BLaER1 treated with 17β-estradiol and CSF1 and Interleukin-3, amounts not matched to agents 10 nM and 100 nM (cell line): ENCODE measurements at regions not wholly inside any gene's neighbourhood (a gene's known extent, or its start where the extent isn't known, plus 50 kb on each side); places are given as distances from the start of the nearest gene placed in this dataset.

Experiments used
- H3K27ac ChIP-seq, 11 experiments: shearing (Covaris generic); formaldehyde crosslinking; 2 replicates each; pipeline ENCODE4 v1.8.1; 2022
- H3K27me3 ChIP-seq, 11 experiments: shearing (Covaris generic); formaldehyde crosslinking; 2 replicates each; pipeline ENCODE4 v1.8.1; 2022
- H3K36me3 ChIP-seq, 11 experiments: shearing (Covaris generic); formaldehyde crosslinking; 2 replicates each; pipeline ENCODE4 v1.8.1; 2022
- H3K4me1 ChIP-seq, 10 experiments: shearing (Covaris generic); formaldehyde crosslinking; 2 replicates each; pipeline ENCODE4 v1.8.1; 2022
- H3K4me2 ChIP-seq, 11 experiments: shearing (Covaris generic); formaldehyde crosslinking; 2 replicates each; pipeline ENCODE4 v1.8.1; 2022
- H3K4me3 ChIP-seq, 10 experiments: shearing (Covaris generic); formaldehyde crosslinking; 2 replicates each; pipeline ENCODE4 v1.8.1; 2022
- H3K9ac ChIP-seq, 11 experiments: shearing (Covaris generic); formaldehyde crosslinking; 2 replicates each; pipeline ENCODE4 v1.8.1; 2022
- H3K9me3 ChIP-seq, 11 experiments: shearing (Covaris generic); formaldehyde crosslinking; replicated peaks in 1 of 11; 2 replicates each; pipeline ENCODE4 v1.8.1; 2022
- H4K20me1 ChIP-seq, 11 experiments: shearing (Covaris generic); formaldehyde crosslinking; 2 replicates each; pipeline ENCODE4 v1.8.1; 2022
- Cebpa-rat ChIP-seq, 11 experiments: shearing (Covaris generic); IDR thresholded peaks; 2 replicates each; pipeline ENCODE4 v1.8.1; 2022

- peak overlapping the region in 2 of 11 experiments; percentile 53 to 63; a peak in 2 of 22 replicates for H3K27ac ChIP-seq
- H3K27me3 ChIP-seq, result no peaks in the 10 kb centered on the region
- H3K9ac ChIP-seq, result no peak overlapping the region
- no peak for TF ChIP-seq Cebpa-rat (IDR thresholded peaks at IDR 0.05)
- H4K20me1 ChIP-seq, result no peaks in the 10 kb centered on the region
- peak overlapping the region in 6 of 11 experiments; percentile 52 to 82 (median 75); a peak in 12 of 22 replicates for H3K4me2 ChIP-seq
- H3K36me3 ChIP-seq, result no peaks in the 10 kb centered on the region
- H3K4me3 ChIP-seq, result no peak overlapping the region
- H3K9me3 ChIP-seq, result peaks cover 0 to 10% (median 0%) of the 10 kb centered on the region in 11 experiments; a peak in 3 of 22 replicates
- H3K4me1 ChIP-seq, result peaks cover 7 to 30% (median 20%) of the 10 kb centered on the region in 10 experiments; a peak in 19 of 20 replicates
These were observed 84.6 kb upstream of the UNC5B start for GRCh38 chr10:71127773-71128172.

DNA sequence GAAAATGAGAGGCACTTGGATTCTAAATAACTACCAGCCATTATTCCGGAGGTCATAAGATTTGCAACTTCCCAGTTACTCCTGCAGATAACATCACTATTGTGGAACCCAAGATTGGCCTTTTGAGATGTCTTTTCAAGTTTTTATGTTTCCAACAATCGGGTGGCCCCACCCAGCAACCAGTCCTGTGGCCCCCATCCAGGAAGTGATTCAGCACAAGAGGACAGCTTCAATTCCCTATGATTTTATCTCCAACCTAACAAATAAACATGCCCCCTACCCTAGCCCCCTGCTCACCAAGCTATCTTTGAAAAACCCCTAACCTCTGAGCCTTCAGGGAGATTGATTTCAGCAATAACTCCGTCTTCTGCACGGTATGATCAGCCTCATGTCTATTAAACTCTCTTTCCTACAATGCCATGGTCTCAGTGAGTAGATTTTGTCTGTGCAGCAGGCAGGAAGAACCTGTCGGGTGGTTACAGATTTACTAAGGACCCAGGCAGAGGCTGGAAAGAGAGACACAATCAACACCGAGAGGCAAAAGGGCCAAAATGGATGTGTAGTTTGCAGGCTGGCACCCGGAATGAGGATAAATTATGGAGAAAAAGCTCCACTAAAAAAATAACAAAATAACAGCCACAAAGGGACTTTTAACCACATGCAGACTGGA lies 83.9 kb upstream of the UNC5B start:
- H3K4me2 ChIP-seq, result peak overlapping the region in 8 of 11 experiments; percentile 4 to 82 (median 72); a peak in 14 of 22 replicates
- peaks cover 0 to 3% (median 0%) of the 10 kb centered on the region in 11 experiments; a peak in 1 of 22 replicates for H3K9me3 ChIP-seq
- H3K36me3 ChIP-seq, result no peaks in the 10 kb centered on the region
- H3K27me3 ChIP-seq, result no peaks in the 10 kb centered on the region
- peaks cover 7 to 30% (median 20%) of the 10 kb centered on the region in 10 experiments; a peak in 19 of 20 replicates for H3K4me1 ChIP-seq
- peak overlapping the region in 2 of 10 experiments; percentile 2 to 27; a peak in 1 of 20 replicates for H3K4me3 ChIP-seq
- no peak for TF ChIP-seq Cebpa-rat (IDR thresholded peaks at IDR 0.05)
- H3K9ac ChIP-seq, result peak overlapping the region in 2 of 11 experiments; percentile 32 to 48; a peak in 3 of 22 replicates
- H4K20me1 ChIP-seq, result no peaks in the 10 kb centered on the region
- H3K27ac ChIP-seq, result peak overlapping the region in 3 of 11 experiments; percentile 53 to 63 (median 53); a peak in 6 of 22 replicates

GRCh38 chr10:71131096-71131495 lies 81.3 kb upstream of the UNC5B start:
- no peaks in the 10 kb centered on the region for H3K27me3 ChIP-seq
- H3K4me1 ChIP-seq, result peaks cover 7 to 31% (median 20%) of the 10 kb centered on the region in 10 experiments; a peak in 19 of 20 replicates
- no peaks in the 10 kb centered on the region for H3K36me3 ChIP-seq
- no peaks in the 10 kb centered on the region for H3K9me3 ChIP-seq
- H3K4me2 ChIP-seq, result no peak overlapping the region
- H3K4me3 ChIP-seq, result no peak overlapping the region
- no peak overlapping the region for H3K9ac ChIP-seq
- no peak overlapping the region for H3K27ac ChIP-seq
- no peaks in the 10 kb centered on the region for H4K20me1 ChIP-seq
- TF ChIP-seq Cebpa-rat (IDR thresholded peaks at IDR 0.05), result no peak

DNA sequence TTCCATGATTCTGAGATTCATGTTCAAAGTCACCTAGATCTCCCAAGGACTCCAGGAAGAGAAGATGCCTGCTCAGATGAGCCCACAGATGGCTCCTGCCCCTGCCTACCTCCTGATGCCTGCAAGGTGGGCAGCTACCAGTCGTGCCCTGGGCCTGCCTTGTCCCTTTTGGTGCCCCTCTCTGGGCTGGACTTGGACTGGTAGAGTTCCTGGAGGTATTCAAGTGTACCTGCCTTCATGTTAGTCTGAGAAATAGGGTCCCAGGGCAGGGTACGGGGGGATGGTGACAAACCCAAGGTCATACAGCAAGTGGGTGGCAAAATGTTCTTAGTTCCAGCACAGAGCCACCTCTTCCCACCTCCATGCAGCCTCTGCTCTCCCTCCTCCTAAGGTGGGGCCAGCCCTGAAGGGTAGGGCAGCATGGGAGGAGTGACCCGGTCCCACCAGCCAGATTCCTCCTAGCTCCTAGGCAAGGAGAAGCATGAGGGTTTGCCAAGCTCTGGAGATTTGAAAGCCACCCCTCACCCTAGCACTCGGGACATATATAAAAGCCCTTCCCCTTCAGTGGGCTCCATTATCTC lies 80.8 kb upstream of the UNC5B start:
- Histone ChIP-seq H3K27me3 (no peaks in the 10 kb centered on the region), H3K36me3 (no peaks in the 10 kb centered on the region), H3K4me3 (no peak overlapping the region), H3K4me2 (peak overlapping the region in 2 of 11 experiments; percentile 45 to 65; a peak in 1 of 22 replicates), H3K4me1 (peaks cover 7 to 35% (median 20%) of the 10 kb centered on the region in 10 experiments; a peak in 19 of 20 replicates), H3K9ac (no peak overlapping the region), H3K9me3 (no peaks in the 10 kb centered on the region), H3K27ac (no peak overlapping the region), H4K20me1 (no peaks in the 10 kb centered on the region)
- TF ChIP-seq Cebpa-rat (IDR thresholded peaks at IDR 0.05), result no peak

GRCh38 chr10:71132321-71132810 lies 80.0 kb upstream of the UNC5B start:
- Histone ChIP-seq H3K36me3 (no peaks in the 10 kb centered on the region), H3K27me3 (no peaks in the 10 kb centered on the region), H3K4me3 (no peak overlapping the region), H3K4me1 (peaks cover 7 to 34% (median 20%) of the 10 kb centered on the region in 10 experiments; a peak in 19 of 20 replicates), H3K9me3 (no peaks in the 10 kb centered on the region), H3K9ac (no peak overlapping the region), H3K4me2 (peak overlapping the region; percentile 26 to 65 (median 37); a peak in 18 of 22 replicates), H3K27ac (no peak overlapping the region), H4K20me1 (no peaks in the 10 kb centered on the region)
- no peak for TF ChIP-seq Cebpa-rat (IDR thresholded peaks at IDR 0.05)

DNA sequence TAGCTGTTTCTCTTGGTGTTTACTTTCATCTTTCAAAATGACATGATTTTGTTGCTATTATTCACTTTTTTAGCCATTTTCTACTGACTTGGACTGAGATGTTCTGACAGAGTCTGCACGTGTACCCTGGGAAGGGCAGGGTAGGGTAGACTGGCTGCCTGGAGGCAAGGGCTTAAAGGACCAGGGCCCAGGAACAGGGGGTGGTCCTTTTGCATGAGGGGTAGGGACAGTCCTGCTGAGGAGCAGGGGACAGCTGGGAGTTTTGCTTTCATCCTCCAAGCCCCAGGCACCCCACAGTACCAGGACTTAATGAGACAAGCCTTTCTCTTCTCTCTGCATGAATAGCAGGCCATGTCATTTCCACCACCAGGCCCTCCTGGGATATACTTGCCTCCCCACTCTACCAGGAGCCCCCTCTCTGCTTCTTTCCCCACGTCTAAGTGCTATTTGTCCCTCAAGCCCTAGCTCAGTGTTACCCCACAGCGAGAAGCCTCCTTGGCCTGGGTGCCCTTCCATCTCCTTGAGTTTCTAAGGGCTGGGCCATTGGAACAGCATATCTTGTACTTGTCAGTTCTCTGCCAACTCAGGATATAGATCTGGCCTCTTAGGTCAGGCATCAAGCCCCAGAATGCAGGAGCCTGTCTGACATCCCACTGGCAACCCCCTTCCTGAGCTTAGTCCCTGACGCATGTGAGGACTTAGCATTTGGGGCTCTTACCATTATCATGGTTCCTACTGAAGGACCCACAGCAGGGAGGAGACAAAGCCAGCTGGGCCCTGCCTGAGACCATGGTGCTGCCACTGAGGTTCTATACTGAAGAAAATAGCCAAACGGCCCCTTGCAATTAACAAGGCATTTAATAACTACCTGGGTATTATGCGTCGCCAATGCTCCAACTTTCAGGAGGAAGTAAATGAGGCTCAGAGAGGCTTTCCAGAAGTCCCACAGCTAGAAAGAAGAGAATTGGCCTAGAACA lies 78.4 kb upstream of the UNC5B start:
- Histone ChIP-seq H3K4me2 (no peak overlapping the region), H3K4me1 (peaks cover 7 to 18% (median 10%) of the 10 kb centered on the region in 10 experiments; a peak in 18 of 20 replicates), H3K27me3 (no peaks in the 10 kb centered on the region), H3K36me3 (no peaks in the 10 kb centered on the region), H3K9me3 (no peaks in the 10 kb centered on the region), H4K20me1 (no peaks in the 10 kb centered on the region), H3K4me3 (no peak overlapping the region), H3K9ac (no peak overlapping the region), H3K27ac (no peak overlapping the region)
- no peak for TF ChIP-seq Cebpa-rat (IDR thresholded peaks at IDR 0.05)

DNA sequence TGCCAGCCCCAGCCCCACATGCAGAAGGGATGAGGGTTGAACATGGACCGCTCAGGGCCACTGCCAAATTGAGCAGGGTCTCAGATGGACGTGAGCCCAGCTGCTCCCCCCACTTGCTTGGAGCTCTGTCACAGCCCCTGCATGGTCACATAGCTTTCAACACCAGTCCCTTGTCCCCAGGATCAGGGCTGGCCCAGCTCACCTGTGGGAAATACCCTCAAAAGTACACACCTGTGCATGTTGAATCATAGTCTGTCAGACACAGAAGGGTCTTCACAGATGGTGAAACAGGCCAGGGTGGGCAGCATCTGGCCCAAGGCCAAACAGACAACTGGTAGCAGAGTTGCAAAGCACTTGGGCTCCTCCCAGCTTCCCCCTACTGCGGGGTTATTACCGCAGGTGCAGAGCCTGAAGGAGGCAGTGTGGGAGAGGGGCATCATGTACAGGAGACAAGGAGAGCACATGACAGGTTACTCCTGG lies 77.6 kb upstream of the UNC5B start:
- no peak overlapping the region for H3K4me2 ChIP-seq
- no peaks in the 10 kb centered on the region for H3K36me3 ChIP-seq
- H3K27ac ChIP-seq, result no peak overlapping the region
- no peaks in the 10 kb centered on the region for H3K9me3 ChIP-seq
- H3K4me1 ChIP-seq, result peaks cover 7 to 17% (median 9%) of the 10 kb centered on the region in 10 experiments; a peak in 18 of 20 replicates
- no peaks in the 10 kb centered on the region for H3K27me3 ChIP-seq
- TF ChIP-seq Cebpa-rat (IDR thresholded peaks at IDR 0.05), result no peak
- no peak overlapping the region for H3K4me3 ChIP-seq
- no peak overlapping the region for H3K9ac ChIP-seq
- H4K20me1 ChIP-seq, result no peaks in the 10 kb centered on the region

DNA sequence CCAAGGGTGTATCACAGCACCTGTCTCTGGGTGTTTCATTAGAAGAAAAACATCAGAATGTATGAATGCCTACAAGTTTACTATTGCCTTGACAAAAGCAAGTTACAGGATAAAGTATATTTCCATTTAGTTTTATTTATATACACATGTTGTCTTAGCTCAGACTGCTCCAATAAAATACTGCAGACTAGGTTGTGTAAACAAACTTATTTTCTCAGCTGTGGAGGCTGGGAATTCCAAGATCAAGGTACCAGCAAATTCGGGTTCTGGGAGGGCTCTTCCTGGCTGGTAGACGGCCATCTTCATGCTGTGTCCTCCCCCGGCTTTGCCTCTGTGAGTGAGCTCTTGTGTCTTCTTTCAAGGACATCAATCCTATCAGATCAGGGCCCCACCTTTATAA lies 77.1 kb upstream of the UNC5B start:
- Histone ChIP-seq H3K36me3 (no peaks in the 10 kb centered on the region), H4K20me1 (no peaks in the 10 kb centered on the region), H3K27me3 (no peaks in the 10 kb centered on the region), H3K4me1 (peaks cover 7 to 17% (median 9%) of the 10 kb centered on the region in 10 experiments; a peak in 18 of 20 replicates), H3K9me3 (no peaks in the 10 kb centered on the region), H3K27ac (no peak overlapping the region), H3K4me2 (no peak overlapping the region), H3K9ac (no peak overlapping the region), H3K4me3 (no peak overlapping the region)
- TF ChIP-seq Cebpa-rat (IDR thresholded peaks at IDR 0.05), result no peak
